ENCODE measurements at regions not wholly inside any gene's neighbourhood (a gene's known extent, or its start where the extent isn't known, plus 50 kb on each side); places are given as distances from the start of the nearest gene placed in this dataset.

DNA sequence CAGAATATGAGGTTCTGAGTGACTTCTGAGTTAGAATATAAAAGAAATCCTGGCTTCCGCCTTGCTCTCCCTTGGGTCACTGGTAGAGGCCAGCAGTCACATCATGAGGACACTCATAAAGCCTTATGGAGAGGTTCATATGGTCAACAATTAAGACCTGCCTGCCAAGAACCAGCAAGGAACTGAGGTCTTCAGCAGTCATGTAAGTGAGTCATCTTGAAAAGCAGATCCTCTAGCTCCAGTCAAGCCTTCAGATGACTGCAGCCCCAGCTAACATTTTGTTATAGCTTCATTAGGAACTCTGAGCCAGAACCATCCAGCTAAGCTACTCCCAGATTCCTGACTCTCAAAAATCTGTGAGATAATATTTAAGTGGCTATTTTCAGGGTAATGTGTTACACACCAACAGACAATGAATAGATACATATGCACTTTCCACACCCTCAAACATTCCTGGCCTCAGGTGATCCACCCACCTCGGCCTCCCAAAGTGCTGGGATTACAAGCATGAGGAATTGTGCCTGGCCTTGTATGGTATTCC, 447.2 kb downstream of the SHQ1 start:
- DNase-seq (ENCODE audit: low spot score): no peak

DNA sequence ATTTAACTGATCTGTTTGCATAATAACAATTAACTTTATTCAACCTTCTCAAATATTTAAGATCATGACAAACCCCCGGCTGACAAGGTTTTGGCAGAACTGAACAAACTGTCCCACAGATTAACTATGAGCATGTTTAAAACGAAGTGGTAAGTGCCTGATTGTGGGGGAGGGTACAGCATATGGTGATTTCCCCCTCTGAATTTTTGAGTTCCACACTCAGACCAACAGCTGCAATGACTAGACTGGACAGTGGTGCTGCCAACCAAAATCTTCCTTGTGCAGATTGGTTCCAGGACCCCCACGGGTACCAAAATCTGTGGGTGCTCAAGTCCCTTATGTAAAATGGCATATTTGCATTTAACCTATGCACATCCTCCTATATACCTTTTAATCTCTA, 449.5 kb downstream of the SHQ1 start:
- no peak for DNase-seq (ENCODE audit: low spot score)

DNA sequence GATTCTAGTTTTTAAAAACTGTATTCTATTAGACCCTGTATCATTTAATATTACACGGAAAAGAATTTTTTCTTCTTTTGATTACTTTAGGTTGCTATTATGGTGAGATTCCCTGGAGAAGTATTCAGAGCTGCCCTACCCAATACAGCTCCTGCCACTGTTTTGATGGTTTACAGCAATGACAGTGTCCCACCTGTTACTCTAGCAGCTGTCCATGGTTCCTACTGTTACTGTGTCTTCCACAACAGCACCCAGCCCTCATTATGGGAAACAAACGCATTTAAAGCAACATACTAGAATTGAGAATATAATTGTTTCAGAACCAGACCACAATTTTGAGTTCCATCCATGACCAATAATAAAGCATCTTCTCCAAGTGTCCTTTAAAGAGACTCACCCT, 450.7 kb downstream of the SHQ1 start:
- no peak for DNase-seq (ENCODE audit: low spot score)

DNA sequence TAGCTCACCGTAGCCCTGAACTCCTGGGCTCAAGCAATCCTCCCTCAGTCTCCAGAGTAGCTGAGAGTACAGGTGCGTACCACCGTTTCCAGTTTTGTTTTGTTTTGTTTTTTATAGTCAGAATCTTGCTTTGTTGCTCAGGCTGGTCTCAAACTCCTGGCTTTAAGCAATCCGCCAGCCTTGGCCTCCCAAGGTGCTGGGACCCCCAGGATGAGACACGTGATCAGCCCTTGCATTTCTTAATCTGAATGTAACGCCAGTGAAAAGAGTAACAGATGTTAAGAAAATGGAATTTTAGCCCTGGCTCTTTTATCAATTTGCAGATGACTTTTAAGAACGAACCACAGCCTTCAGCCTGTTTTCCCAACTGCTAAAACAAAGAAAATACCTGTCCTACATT, 451.3 kb downstream of the SHQ1 start:
- no peak for DNase-seq (ENCODE audit: low spot score)

DNA sequence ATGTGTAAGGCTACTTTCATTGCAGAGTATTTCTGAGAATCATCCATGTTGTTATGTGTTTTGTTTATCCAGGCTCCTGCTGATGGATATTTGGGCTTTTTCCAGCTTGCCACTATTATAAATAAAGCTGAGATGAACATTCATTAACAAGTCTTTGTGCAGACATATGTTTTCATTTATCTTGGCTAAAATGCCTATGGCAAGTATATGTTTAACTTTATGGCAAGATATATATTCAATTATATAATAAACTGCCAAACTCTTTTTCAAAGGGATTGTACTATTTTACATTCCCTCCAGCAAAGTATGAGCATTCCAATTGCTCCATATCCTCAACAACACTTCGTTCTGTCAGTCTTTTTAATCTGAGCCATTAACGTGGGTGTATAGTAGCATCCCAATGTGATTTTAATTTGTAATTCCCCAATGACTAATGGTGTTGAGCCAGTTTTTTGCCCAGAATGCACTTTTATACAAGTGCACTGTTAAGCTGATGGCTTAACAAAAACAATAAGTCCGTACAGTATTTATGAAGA, 452.4 kb downstream of the SHQ1 start:
- no peak for DNase-seq (ENCODE audit: low spot score)

DNA sequence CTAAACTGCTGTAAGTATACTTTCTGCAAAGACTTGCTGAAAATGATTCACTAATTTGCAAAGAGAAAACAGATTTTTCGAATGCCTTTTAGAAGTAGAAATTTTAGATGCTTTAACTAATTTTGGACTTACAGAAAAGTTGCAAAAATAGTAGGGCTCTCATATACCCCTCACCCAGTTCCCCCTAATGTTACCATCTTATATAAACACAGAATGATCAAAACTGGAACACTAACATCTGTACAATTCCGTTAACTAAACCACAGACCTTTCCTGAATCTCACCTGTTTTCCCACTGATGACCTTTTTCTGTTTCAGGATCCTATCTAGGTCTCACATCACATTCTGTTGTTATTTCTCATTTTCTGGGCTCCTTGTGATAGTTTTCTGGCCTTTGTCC, 454.8 kb downstream of the SHQ1 start:
- no peak for DNase-seq (ENCODE audit: low spot score)

DNA sequence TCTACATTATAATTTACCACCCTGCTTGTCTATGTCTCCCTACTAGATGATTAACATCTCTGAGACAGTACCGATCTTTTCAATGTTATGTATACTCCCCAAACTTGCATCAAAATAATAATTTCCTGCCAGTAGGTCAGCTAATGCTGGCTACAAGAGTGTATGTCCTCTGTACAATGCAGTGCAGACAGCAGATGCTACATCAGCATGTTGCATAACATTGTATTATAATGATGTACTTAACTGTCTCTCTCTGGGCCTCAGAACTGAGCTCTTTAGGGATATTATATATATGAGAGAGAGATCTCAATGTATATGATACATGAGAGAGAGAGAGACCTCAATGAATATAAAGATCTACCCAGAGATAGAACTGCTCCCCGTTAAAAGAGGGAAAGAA, 456.6 kb downstream of the SHQ1 start:
- no peak for DNase-seq (ENCODE audit: low spot score)

DNA sequence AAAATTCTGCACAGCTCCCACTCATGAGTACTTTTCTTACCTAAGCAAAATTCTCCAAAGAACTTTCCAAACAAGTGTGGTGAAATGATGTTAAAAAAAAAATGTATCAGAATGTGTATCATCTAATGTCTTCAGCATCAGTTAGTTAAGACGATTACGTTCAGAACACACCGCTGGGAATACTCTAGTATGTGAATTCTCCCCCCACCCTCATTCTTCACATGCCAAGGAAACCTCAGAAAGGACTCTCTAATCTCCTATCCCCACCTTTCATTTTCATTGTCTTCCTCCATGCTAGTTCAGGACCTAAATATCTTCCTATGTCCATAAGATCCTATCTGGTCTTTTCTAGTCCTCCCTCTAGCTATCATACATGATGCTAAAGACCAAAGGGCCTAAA, 457.4 kb downstream of the SHQ1 start:
- DNase-seq (ENCODE audit: low spot score): no peak

DNA sequence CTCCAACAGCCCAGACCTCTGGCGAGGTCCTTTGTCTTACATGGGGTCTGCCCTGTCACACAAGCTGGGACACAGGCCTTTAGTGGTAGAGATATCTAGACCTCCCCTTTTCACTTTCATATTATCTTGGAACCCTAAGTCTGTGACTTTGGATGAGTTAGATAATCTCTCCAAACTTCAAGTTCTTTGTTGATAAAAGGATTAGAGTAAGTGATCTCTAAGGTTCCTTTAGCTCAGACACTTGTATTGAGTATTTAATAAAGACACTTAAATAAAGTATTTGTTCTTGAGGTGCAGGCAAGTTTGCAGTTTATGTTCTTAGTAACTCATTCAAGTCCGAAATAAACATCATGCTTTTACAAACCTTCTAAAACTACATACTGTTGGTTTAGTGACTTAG, 459.6 kb downstream of the SHQ1 start:
- DNase-seq (ENCODE audit: low spot score): no peak

DNA sequence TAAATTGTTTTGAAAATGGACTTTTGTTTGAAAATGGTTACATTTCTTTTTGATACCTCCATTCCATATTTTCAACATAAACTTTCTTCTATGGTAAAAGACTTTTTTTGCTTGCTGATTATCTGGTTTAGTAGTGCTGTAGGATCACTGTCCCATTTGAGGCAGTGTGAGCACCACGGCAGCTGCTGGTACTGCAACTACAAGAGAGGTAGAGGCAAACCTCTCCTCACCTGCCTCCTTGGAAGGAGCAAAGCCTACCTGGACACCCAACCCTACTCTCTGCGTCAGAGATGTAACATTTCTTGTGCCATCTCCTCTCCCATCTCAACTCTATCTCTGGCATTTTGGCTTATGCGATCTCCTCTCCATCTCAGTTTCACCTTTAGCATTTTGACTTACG, 460.1 kb downstream of the SHQ1 start:
- DNase-seq (ENCODE audit: low spot score): no peak

DNA sequence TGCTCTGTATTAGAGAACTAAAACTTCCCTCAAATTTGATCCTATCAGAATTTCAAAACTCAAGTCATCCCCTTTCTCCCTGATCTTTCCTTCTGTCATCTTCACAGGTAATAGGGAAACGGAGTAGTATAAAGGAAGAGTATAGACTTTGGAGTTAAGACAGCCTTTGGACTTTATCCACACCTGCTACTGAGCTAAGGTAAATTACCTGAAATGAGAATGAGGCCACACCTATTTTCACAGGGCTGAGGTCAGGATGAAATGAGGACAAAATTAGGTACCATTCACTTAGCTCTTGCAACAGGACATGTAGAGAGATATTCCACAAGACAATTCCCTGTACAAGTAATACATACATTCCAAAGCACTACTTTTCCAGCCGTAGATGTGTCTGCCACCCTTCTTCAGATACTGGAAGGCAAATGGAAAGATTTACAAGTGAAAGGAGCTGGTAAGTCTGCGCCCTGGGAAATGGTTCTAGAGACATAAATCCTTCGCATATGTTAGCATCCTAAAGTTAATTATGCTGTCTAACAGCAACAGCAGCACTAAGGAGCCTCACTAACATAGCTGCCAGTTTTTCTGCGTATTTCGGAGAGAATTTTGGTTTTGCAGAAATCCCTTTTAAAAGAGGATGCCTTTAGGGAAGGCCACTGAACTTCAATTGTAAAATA, 461.8 kb downstream of the SHQ1 start:
- no peak for DNase-seq (ENCODE audit: low spot score)

DNA sequence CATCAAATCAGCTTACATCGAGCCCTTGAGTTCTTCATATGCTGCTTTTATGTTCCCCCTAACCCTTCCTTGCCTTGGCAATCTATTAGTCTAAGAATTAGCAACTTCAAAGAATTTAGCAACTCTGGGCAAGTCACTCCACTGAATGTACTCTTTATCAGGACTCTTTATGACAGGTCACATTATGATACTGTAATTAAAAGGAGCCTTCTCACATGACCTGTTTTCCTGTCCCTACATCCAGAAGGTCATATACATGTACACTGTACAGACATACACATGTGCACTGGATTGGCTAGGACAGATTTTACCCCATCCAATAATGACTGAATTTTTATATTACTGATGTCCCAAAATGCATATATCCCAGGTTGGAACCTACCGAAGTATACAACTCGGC, 463.1 kb downstream of the SHQ1 start:
- no peak for DNase-seq (ENCODE audit: low spot score)

DNA sequence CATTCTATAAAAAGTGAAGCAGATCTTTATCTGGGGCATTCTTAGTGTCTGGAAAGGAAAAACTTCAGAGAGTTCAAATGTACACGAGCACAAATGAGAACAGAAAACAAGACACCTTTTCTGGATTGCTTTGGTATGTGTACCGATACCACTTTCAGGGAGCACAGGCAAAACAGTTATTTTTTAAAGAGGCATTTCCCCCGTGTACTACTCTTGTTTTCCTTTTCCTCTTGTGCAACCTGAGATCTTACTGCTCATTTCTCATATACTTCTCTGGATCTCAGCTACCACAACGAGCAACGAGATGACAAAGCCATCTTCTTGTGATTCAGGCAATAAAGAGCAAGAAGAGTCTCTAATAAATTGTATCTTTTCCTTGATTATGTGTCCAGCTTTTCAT, 463.6 kb downstream of the SHQ1 start:
- no peak for DNase-seq (ENCODE audit: low spot score)

DNA sequence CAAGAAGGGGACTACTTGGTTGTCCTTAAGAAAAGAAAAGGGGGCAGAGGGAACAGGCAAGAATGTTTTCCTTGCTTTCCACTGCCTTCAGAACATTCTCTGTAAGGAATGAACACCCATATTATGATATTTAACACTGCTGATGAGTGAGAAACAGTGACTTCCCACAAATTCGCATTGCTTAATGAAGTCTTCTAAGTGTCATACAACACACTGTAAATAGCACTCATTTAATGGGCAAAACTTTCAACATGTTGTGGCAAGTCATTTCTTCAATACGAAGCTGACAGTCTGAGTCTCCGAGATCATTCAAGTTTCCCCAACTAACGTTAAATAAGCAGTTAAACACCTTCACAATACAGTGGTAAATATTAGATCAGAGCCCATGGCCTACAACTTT, 464.4 kb downstream of the SHQ1 start:
- DNase-seq (ENCODE audit: low spot score): no peak

DNA sequence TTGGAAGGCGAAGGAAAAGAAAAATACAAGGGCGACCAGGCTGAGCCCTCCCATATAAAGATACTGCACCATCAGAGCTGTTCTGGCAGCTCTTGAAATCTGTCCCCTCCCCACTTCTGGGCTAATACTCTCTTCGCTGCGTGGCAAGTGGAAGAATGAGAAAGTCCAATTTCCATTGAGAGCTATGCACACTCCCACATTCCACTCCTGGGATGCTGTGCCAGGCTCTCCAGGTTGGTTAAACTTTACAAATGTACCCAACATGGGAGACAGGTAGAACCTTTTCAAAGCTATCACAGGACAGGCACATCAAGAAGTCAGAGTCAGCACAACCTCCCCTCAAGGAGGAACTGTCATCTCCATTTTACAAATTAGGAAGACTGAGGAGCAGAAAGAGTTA, 465.0 kb downstream of the SHQ1 start:
- no peak for DNase-seq (ENCODE audit: low spot score)

DNA sequence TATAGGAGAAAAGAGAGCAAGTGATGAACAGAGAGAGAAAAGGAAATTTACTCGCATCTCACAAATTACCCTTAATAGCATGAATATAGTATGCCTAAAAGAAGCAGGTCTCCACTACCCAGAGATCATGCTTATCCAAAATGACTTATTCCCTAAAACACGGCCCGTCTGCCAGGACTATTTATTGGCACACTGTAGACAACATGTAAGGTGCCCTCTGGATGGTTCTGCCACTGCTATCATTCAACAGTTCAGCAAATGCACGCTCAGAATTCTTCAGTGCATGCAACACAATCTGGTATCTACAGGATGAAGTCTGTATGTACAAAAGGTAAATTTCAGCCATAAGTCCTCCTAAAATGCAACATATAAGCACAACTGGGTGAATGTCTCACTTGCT, 465.8 kb downstream of the SHQ1 start:
- DNase-seq (ENCODE audit: low spot score): no peak

DNA sequence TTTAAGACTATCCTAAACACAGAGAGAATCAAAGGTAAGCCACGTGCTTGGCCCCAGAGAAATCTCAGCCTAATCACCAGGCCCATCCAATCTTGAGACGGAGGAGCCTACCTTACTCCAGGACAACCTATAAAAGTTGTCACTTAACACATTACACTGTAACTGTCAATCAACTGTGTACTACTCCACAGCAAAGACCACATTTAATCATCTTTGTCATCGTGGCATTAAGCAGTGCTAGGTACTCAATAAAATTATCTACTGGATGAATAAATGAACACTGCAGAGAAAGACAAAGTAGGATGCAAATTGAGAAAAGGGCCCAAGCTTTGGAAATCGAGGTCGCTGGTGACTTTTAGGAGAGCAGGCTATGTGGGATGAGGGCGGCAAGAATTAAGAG, 466.7 kb downstream of the SHQ1 start:
- DNase-seq (ENCODE audit: low spot score): no peak

DNA sequence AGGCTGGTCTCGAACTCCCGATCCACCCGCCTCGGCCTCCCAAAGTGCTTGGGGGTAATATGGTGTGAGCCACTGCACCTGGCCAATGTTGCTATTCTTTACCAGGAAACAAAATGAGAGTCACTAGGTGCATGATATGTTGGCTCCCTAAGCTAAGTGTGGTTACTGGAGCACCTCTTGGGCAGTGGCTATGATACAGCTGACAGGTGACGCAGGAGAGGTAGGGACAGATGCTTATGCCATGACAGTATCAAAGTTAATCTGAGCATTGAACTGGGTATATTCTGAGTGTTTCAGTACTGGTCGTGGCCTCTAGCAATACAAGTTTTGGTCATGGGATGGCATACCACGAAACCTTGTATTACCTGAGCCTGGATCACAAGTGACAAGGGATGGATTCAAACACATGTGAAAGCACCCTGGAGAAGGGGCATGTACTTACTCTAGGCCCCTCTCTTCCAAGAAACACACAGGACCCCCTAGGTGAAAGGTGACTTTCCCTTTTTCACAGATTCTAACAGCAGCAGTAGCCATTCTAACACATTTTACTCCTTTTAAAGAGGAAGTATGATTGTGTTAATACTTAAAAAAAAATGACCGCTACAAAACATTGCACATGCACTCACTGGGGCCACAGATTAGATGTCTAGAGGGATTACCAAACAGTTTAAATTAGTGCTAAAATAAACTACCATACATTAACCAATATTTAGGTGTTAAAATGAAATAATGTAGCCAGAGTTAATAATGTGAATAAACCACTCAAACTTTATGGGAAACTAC, 467.3 kb downstream of the SHQ1 start:
- DNase-seq (ENCODE audit: low spot score): no peak

DNA sequence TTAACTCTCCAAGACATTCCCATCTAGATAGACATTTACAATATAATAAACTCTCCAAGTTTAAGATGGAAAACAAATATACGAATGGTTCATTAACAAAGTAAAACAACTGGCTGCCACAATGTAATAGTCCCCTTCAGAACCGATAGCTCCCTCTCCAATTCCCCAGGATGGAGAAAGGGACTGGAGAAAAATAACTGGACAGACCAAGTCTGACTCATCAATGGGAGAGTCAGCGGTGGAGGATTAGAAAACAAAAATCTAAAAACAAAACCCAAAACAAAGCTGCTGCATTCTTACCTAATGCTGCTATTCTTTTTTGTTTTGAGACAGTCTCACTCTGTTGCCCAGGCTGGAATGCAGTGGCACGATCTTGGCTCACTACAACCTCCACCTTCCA, 468.1 kb downstream of the SHQ1 start:
- DNase-seq (ENCODE audit: low spot score): no peak

DNA sequence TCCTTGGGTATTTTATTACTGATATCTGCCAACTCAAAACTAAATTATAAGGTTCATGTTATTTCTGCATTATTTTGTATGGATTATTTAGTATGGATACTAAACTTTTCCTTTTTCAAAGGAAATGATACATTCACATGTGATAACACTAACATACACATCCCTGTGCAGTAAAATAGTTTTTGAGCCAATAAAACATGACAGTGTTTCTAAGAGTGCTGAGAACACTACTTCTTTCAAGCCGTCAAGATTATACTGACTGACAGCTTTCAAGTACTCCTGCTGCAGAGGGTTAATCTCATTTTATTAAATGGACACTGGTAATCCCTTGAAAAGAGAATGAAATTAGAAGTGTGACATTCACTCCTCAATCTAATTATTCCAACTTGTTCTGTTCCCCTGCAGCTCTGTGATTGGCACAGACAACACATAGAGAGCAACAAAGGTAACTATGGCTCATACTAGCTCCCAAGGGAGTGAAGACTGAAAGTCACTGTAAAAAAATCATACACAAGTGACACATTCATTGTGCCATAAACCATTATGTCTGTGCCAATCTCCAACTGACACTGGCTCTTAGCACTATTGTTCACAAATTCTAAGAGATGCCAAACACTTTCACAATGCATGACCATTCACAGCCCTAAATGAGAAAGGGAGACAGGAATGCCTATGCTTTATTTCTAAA, 468.6 kb downstream of the SHQ1 start:
- no peak for DNase-seq (ENCODE audit: low spot score)

DNA sequence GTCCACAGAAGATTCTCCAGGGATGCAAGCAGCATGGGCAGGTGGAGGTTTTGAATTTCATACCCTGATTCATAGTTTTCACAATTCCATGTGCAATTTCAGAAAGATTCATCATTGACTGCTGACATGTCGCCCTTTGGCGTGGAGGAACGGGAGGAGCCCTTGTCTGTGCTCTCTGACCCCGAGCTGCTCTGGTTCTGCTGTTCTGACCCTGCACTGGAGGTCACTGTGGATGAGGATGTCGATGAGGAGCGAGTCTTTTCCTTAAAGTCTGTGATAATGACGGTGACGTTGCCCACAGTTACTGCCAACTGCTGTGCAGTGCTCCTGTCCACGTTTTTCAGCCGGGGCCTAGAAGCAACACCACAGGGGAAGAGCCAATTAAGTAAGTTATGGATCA, 470.0 kb downstream of the SHQ1 start:
- no peak for DNase-seq (ENCODE audit: low spot score)

DNA sequence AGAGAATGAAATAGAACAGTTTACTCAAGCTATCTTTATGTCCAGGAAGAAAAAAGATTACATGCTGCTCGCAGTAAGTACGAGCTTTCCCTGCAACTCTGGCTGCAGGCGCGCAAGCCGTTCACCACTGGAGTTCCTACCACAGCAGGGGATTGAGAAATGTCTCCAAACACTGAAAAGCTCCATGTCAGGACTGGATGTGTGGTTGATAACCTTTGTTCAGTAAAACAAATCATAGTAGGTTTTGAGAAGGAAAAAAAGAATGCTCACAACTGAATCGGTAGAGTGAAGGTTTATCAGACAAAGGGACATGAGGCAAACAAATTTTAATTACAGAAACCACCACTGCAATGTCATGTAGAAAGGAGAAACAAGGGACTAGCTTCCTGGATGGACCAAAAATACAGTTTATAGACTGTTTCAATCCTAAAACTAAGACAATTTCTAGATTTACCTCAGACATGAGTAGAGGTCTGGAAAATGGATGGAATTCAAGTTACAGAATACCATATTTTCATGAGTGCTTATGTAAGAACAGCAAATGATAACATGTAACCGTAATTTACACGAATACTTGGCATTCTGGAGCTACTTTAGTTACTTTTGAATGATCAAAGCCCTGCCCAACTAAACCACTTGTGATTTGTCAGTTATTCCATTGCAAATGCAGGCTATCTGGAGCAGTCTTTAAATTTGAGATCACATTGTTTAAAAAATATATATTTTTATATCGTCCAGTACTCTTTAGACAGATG, 471.1 kb downstream of the SHQ1 start:
- DNase-seq (ENCODE audit: low spot score): no peak

Measured in H4 (cell line).